Mesothelial cell of epicardium (in vitro differentiated cells): ENCODE measurements at regions not wholly inside any gene's neighbourhood (a gene's known extent, or its start where the extent isn't known, plus 50 kb on each side); places are given as distances from the start of the nearest gene placed in this dataset.

Experiments used
- DNase-seq, 2 experiments: peaks; one replicate each; pipeline ENCODE4 v3.0.0; 2021; ENCODE audit warnings: low spot score in 2 of 2; ENCODE audit not compliant: unreplicated experiment in 2 of 2
- H3K27ac Mint-ChIP-seq: 2 replicates; pipeline ENCODE4 v1.8.0; 2021; ENCODE audit warnings: mixed read lengths
- H3K27me3 Mint-ChIP-seq: 2 replicates; pipeline ENCODE4 v1.8.0; 2021; ENCODE audit warnings: low read depth, mixed read lengths
- H3K36me3 Mint-ChIP-seq: 2 replicates; pipeline ENCODE4 v1.8.0; 2021; ENCODE audit warnings: mixed read lengths
- H3K4me1 Mint-ChIP-seq: 2 replicates; pipeline ENCODE4 v1.8.0; 2021; ENCODE audit warnings: mixed read lengths
- H3K4me3 Mint-ChIP-seq: 2 replicates; pipeline ENCODE4 v1.8.0; 2021; ENCODE audit warnings: mild to moderate bottlenecking, moderate library complexity, mixed read lengths
- H3K9me3 Mint-ChIP-seq: 2 replicates; pipeline ENCODE4 v1.8.0; 2021; ENCODE audit warnings: mixed read lengths
- CTCF ChIP-seq: fragments of 200-600 bp; sonication (generic); IDR thresholded peaks from one replicate; pipeline ENCODE4 v1.5.0; 2021; ENCODE audit warnings: antibody characterized with exemption; ENCODE audit not compliant: unreplicated experiment

- TF ChIP-seq CTCF, result no peak
- H3K27me3 Mint-ChIP-seq, result no peaks in the 10 kb centered on the region
- H3K36me3 Mint-ChIP-seq, result no peaks in the 10 kb centered on the region
- H3K9me3 Mint-ChIP-seq, result no peaks in the 10 kb centered on the region
- peaks cover 5% of the 10 kb centered on the region for H3K4me1 Mint-ChIP-seq
- H3K4me3 Mint-ChIP-seq, result no peak overlapping the region
- DNase-seq, result no peak
- no peak overlapping the region for H3K27ac Mint-ChIP-seq
These were observed 104.5 kb upstream of the CELF4 start for GRCh38 chr18:37669991-37670534.

DNA sequence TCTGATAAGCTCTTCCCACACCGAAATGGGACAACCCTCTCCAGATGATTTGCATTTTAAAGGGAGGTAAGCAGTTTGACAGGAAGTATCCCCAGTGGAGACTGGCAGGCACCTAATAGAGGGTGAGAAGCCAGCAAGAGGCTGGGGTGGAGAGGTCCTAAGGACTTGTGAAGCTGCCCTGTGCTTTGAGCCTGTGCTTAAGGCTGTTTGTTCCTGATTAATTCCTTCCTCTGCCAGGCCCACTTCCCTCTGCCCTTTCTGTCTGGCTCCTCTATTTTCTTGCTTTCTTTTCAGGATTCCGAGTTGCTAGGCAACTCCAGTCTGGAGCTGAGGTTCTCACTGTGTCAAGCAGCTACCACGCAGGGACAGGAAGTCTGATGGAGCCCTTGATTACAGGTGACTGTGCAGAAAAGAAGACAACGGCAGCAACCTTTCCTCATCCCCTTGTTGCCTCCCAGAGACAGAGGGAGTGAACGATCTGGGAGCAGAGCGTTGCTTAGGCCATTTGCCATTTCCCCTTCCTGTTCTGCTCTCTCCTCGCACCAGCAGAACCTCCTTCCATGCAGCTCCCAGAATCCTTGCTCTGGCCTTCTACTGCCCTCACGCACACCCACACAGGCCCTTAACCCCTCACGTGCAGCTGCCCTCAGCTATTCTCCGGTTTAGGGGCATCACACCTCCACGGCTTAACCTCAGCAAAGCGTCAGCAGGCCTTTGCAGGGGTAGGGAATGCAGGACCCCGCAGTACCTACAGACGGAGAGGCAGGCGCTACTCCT lies 103.6 kb upstream of the CELF4 start:
- no peaks in the 10 kb centered on the region for H3K36me3 Mint-ChIP-seq
- H3K9me3 Mint-ChIP-seq, result no peaks in the 10 kb centered on the region
- H3K27me3 Mint-ChIP-seq, result no peaks in the 10 kb centered on the region
- no peak for TF ChIP-seq CTCF
- H3K27ac Mint-ChIP-seq, result no peak overlapping the region
- peaks cover 5% of the 10 kb centered on the region for H3K4me1 Mint-ChIP-seq
- no peak overlapping the region for H3K4me3 Mint-ChIP-seq
- DNase-seq, result no peak

DNA sequence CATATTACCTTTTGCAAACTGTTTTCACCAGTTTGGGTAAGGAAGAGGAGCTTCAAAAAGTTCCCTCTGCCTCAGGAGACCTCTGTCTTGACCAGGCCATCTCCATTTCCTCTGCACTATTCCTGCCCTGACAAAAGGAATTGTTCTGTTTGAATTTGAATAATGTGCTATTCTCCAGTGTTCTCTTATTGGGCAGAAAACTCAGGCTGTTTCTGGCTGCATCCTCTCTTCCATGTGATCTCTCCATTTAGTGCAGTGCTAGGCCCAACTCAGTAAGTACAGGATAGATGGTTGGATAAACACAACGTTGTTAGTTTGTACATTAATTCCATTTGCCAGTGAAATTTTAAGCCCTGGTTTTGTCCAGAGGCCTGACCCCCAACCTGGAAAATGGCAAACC lies 102.2 kb upstream of the CELF4 start:
- no peak for DNase-seq
- Mint-ChIP-seq H3K27ac (no peak overlapping the region), H3K9me3 (no peaks in the 10 kb centered on the region), H3K36me3 (no peaks in the 10 kb centered on the region), H3K27me3 (no peaks in the 10 kb centered on the region), H3K4me3 (no peak overlapping the region), H3K4me1 (peaks cover 5% of the 10 kb centered on the region)
- TF ChIP-seq CTCF, result no peak

DNA sequence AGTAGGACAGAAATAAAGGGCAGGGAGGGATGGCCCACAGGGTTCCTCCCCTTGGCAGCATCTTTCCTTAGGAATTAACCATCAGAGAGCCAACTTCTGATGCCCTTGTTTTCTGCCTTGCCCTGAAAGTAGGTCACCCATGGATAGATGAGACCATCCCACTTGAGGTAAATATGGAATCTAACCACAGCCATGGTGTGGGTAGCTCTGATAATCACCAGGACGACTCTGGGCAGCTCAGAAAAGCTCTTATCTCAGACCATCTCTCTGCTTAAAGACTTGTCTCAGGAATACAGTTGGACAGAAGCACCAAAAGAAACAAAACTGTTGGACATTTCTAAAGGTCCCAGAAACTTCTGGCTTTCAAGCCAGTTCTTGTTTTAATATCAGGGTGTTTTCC lies 101.4 kb upstream of the CELF4 start:
- Mint-ChIP-seq H3K27ac (no peak overlapping the region), H3K9me3 (no peaks in the 10 kb centered on the region), H3K36me3 (no peaks in the 10 kb centered on the region), H3K27me3 (no peaks in the 10 kb centered on the region), H3K4me3 (no peak overlapping the region), H3K4me1 (peaks cover 5% of the 10 kb centered on the region)
- TF ChIP-seq CTCF, result no peak
- DNase-seq, result no peak

DNA sequence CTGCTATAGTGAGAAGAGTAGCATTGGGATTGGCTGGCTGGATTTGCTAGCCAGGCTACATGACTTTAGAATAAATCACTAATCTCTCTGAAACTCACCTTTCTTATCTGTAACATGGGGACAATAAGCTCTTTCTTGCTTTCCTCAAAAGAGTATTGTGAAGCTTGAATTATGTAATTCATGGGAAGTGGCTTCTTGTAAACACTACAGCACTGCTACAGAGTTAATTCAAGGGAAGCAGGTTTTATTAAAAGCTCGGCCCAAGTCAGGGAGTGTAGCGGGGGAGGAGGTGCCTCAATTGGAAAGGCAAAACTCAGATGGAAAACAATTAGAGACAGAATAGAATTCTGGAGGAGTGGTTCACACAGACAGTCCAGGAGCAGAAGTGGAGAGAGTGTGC lies 100.9 kb upstream of the CELF4 start:
- Mint-ChIP-seq H3K4me3 (no peak overlapping the region), H3K27ac (no peak overlapping the region), H3K9me3 (no peaks in the 10 kb centered on the region), H3K4me1 (peaks cover 5% of the 10 kb centered on the region), H3K27me3 (no peaks in the 10 kb centered on the region), H3K36me3 (no peaks in the 10 kb centered on the region)
- no peak for DNase-seq
- TF ChIP-seq CTCF, result no peak

GRCh38 chr18:37665346-37665745 lies 99.7 kb upstream of the CELF4 start:
- DNase-seq, result no peak
- Mint-ChIP-seq H3K4me3 (no peak overlapping the region), H3K36me3 (no peaks in the 10 kb centered on the region), H3K4me1 (peaks cover 5% of the 10 kb centered on the region), H3K27ac (no peak overlapping the region), H3K9me3 (no peaks in the 10 kb centered on the region), H3K27me3 (no peaks in the 10 kb centered on the region)
- TF ChIP-seq CTCF, result no peak
